ENCODE measurements at regions not wholly inside any gene's neighbourhood (a gene's known extent, or its start where the extent isn't known, plus 50 kb on each side); places are given as distances from the start of the nearest gene placed in this dataset.

- TF ChIP-seq, protein P1, sequence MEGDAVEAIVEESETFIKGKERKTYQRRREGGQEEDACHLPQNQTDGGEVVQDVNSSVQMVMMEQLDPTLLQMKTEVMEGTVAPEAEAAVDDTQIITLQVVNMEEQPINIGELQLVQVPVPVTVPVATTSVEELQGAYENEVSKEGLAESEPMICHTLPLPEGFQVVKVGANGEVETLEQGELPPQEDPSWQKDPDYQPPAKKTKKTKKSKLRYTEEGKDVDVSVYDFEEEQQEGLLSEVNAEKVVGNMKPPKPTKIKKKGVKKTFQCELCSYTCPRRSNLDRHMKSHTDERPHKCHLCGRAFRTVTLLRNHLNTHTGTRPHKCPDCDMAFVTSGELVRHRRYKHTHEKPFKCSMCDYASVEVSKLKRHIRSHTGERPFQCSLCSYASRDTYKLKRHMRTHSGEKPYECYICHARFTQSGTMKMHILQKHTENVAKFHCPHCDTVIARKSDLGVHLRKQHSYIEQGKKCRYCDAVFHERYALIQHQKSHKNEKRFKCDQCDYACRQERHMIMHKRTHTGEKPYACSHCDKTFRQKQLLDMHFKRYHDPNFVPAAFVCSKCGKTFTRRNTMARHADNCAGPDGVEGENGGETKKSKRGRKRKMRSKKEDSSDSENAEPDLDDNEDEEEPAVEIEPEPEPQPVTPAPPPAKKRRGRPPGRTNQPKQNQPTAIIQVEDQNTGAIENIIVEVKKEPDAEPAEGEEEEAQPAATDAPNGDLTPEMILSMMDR (IDR thresholded peaks at IDR 0.05): no peak
- TF ChIP-seq POLR2A (IDR thresholded peaks at IDR 0.05): no peak
These were observed 72.0 kb upstream of the SHISAL1 start for GRCh38 chr22:44384563-44385295.

Data from uterus (tissue), 2 donors.